GM12872 (cell line): ENCODE measurements at regions not wholly inside any gene's neighbourhood (a gene's known extent, or its start where the extent isn't known, plus 50 kb on each side); places are given as distances from the start of the nearest gene placed in this dataset.

Experiments
- CTCF ChIP-seq: IDR thresholded peaks from 3 replicates; pipeline ENCODE4 v1.5.1; 2011; ENCODE audit warnings: low read depth, mild to moderate bottlenecking, low read length, moderate library complexity; ENCODE audit not compliant: insufficient read depth

GRCh38 chr10:62573929-62574328 is 199.8 kb downstream of the ZNF365 start:
- TF ChIP-seq CTCF, result no peak

DNA sequence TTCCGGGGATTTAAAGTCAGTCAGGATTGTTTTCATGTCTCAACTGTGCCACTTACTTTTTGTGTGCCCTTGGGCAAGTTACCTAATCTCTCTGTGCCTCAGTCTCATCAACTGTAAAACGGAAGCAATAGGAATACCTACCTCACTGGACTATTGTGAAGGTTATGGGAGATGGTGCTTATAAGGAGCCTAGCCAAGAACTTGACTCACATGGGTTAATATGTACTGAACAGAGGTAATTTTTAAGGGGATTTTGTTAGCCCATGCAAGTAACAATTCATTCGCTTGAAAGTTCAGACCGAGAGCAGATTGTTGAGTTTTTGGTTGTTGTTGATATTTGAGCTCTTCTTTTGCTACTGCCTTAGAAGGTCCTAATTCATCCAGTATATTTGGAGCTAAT is 202.9 kb downstream of the ZNF365 start:
- no peak for TF ChIP-seq CTCF

GRCh38 chr10:62577666-62578291 is 203.6 kb downstream of the ZNF365 start:
- no peak for TF ChIP-seq CTCF

GRCh38 chr10:62578301-62578700 is 204.1 kb downstream of the ZNF365 start:
- no peak for TF ChIP-seq CTCF

GRCh38 chr10:62578916-62579315 is 204.7 kb downstream of the ZNF365 start:
- no peak for TF ChIP-seq CTCF

DNA sequence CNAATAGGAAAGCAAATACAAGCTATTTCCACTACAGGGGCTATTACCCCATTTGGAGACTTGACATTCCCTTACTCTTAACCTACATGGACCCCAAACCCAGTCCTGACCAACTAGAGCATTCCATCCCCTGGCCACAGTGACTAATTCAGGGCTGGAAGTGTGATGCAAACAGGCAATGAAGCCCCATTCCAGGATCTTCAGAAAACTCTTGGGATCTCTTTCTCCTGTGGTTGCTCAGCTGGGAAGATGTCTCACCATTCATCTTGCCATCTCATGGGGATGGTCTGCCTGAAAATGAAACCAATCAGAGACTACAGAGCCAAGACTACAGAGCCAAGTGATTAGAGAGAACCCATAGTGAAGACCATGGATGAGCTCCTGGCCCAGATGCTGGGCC is 206.2 kb downstream of the ZNF365 start:
- no peak for TF ChIP-seq CTCF

DNA sequence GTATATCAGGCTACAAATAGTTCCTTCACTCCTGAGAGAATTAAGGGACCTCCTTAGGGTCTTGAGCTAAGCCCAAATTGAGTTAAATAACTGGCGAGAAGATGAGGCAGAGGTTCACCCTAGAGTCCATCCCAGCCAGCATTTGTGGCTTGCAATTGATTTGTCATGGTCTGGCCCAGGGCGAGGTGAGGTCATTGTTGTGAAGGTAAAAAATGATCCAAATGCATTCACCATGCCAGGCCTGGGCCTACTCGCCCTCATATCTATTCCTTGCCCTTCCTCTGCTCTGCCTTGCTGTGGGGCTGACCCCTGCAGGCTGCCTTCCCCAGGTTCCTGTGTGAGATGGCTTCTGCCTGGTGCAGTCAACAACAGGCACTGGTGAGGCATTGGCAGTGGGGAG is 207.2 kb downstream of the ZNF365 start:
- TF ChIP-seq CTCF, result no peak

- TF ChIP-seq CTCF, result no peak
Observed at GRCh38 chr10:62582101-62582705, 208.0 kb downstream of the ZNF365 start.
